ENCODE measurements at regions not wholly inside any gene's neighbourhood (a gene's known extent, or its start where the extent isn't known, plus 50 kb on each side); places are given as distances from the start of the nearest gene placed in this dataset.

DNA sequence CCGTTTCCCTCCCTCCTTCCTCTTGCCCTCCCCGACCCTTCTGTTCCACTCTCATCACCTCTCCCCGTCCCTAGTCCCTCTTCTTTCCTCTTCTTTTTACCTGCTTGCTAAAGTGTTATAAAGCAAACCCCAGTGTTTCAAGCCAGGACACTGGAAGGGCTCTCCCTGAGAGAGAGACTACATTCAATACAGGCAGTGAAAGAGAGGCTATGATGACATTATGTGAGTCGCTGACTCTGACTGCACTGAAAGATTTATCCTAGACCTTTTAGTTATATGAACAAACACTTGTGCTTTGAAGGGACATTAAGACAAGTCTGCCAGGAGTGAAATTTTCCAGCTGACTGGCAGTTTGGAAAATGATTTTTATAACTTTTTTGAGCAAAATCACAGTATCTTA, 155.7 kb downstream of the S1PR1 start:
- peaks cover 0 to 3% (median 0%) of the 10 kb centered on the region in 3 donors for H3K27me3 ChIP-seq
- no peak overlapping the region for H3K27ac ChIP-seq
- TF ChIP-seq POLR2A (IDR thresholded peaks at IDR 0.05): no peak
- no peak for TF ChIP-seq EP300 (IDR thresholded peaks at IDR 0.05)
- TF ChIP-seq, protein P1, sequence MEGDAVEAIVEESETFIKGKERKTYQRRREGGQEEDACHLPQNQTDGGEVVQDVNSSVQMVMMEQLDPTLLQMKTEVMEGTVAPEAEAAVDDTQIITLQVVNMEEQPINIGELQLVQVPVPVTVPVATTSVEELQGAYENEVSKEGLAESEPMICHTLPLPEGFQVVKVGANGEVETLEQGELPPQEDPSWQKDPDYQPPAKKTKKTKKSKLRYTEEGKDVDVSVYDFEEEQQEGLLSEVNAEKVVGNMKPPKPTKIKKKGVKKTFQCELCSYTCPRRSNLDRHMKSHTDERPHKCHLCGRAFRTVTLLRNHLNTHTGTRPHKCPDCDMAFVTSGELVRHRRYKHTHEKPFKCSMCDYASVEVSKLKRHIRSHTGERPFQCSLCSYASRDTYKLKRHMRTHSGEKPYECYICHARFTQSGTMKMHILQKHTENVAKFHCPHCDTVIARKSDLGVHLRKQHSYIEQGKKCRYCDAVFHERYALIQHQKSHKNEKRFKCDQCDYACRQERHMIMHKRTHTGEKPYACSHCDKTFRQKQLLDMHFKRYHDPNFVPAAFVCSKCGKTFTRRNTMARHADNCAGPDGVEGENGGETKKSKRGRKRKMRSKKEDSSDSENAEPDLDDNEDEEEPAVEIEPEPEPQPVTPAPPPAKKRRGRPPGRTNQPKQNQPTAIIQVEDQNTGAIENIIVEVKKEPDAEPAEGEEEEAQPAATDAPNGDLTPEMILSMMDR (IDR thresholded peaks at IDR 0.05): no peak
- no peak for TF ChIP-seq POLR2AphosphoS5 (IDR thresholded peaks at IDR 0.05)
- no peaks in the 10 kb centered on the region for H3K9me3 ChIP-seq
- DNase-seq: no peak
- intact Hi-C loops (cut with DNase I; ENCODE audit: low total_unique reads): no loop called here
- H3K4me3 ChIP-seq: no peak overlapping the region
- WGBS, 5 donors: 67 to 83% (median 75%) methylated on average over 4 of the region's 4 CpGs
- H3K4me1 ChIP-seq: no peaks in the 10 kb centered on the region
- no peaks in the 10 kb centered on the region for H3K36me3 ChIP-seq

DNA sequence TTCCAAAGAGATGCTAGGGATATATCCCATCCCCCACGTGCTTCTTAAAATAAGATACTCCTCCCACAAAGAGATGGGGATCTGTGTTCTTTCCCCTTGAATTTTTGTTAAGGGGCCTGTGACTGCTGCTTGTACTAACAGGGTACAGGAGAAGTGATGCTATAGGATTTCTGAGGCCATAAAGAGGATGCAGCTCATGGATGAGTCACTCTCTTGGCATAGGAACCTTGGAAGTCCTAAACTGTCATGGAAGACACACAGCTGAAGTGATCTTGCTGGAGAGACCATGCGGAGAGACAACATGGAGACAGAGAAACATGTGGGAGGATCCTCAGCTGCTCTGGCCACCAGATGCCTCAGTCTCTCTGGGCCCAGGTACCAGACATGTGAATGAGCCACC, 157.2 kb downstream of the S1PR1 start:
- intact Hi-C loops (cut with DNase I; ENCODE audit: low total_unique reads): no loop called here
- no peak for DNase-seq
- Histone ChIP-seq H3K36me3 (no peaks in the 10 kb centered on the region), H3K27ac (no peak overlapping the region), H3K9me3 (no peaks in the 10 kb centered on the region), H3K4me1 (no peaks in the 10 kb centered on the region), H3K27me3 (peaks cover 0 to 3% (median 0%) of the 10 kb centered on the region in 3 donors), H3K4me3 (no peak overlapping the region)
- TF ChIP-seq, protein P1 (IDR thresholded peaks at IDR 0.05): no peak
- TF ChIP-seq POLR2AphosphoS5 (IDR thresholded peaks at IDR 0.05) (no peak), EP300 (IDR thresholded peaks at IDR 0.05) (no peak), POLR2A (IDR thresholded peaks at IDR 0.05) (no peak)
- 76 to 87% (median 82%) methylated on average over 2 of the region's 2 CpGs for WGBS, 5 donors

DNA sequence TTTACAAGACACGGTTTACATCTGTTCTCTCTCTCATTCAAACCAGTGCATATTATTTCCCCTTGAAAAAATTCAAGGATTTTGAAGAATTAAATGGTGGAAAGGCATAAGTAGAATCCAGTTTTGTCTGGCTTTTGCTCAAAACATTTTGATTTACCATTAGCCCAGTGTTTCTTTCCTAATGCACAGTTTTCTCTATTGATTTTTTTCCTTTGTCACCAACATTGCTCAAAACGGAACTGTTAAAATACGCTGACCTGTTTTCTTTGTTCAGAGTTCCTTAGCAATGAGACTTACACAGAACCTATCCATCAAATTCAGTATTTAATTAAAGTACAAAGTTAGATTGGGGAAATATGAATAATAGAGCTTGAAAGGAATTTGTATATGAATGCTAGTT, 162.4 kb downstream of the S1PR1 start:
- Histone ChIP-seq H3K4me3 (no peak overlapping the region), H3K4me1 (no peaks in the 10 kb centered on the region), H3K27ac (no peak overlapping the region), H3K36me3 (no peaks in the 10 kb centered on the region), H3K27me3 (peaks cover 0 to 4% (median 3%) of the 10 kb centered on the region in 3 donors), H3K9me3 (no peaks in the 10 kb centered on the region)
- TF ChIP-seq EP300 (IDR thresholded peaks at IDR 0.05) (no peak), POLR2AphosphoS5 (IDR thresholded peaks at IDR 0.05) (no peak), POLR2A (IDR thresholded peaks at IDR 0.05) (no peak)
- TF ChIP-seq, protein P1 (IDR thresholded peaks at IDR 0.05): no peak
- 38 to 60% (median 47%) methylated on average over 3 of the region's 3 CpGs for WGBS, 5 donors
- DNase-seq: no peak
- intact Hi-C loops (cut with DNase I; ENCODE audit: low total_unique reads): no loop called here

DNA sequence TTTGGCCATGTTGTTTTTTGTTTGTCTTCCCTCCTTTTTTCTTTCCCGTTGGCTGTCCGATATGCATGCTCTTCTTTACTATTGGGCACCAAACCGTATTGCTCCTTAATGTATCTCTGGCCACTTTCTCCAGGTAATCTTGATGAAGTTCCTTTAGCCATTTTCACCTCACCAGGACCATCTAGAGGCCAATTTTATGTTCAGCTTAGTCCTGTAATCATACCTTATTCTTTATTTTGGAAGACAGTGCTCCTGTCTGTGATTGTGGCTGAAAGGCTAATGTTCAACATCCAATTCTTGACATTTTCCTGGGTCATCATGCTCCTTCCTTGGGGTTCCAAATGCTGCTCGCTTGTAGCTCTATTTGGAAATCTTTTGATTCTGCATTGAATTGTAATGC, 169.5 kb downstream of the S1PR1 start:
- intact Hi-C loops (cut with DNase I; ENCODE audit: low total_unique reads): no loop called here

More for the DNA sequence above, 169.5 kb downstream of the S1PR1 start:
- Histone ChIP-seq H3K4me3 (no peak overlapping the region), H3K36me3 (no peaks in the 10 kb centered on the region), H3K27me3 (peaks cover 0 to 2% (median 0%) of the 10 kb centered on the region in 3 donors), H3K9me3 (no peaks in the 10 kb centered on the region), H3K27ac (no peak overlapping the region), H3K4me1 (no peaks in the 10 kb centered on the region)
- TF ChIP-seq POLR2AphosphoS5 (IDR thresholded peaks at IDR 0.05) (no peak), EP300 (IDR thresholded peaks at IDR 0.05) (no peak), POLR2A (IDR thresholded peaks at IDR 0.05) (no peak)
- TF ChIP-seq, protein P1 (IDR thresholded peaks at IDR 0.05): no peak
- no peak for DNase-seq
- 64 to 84% (median 76%) methylated on average over 4 of the region's 4 CpGs for WGBS, 5 donors
